ENCODE measurements at regions not wholly inside any gene's neighbourhood (a gene's known extent, or its start where the extent isn't known, plus 50 kb on each side); places are given as distances from the start of the nearest gene placed in this dataset.

- no peak for DNase-seq (ENCODE audit: extremely low spot score, insufficient read length, low read depth)
- FAIRE-seq = no peak
Observed at GRCh38 chr5:118029807-118030206, 958.5 kb downstream of the DTWD2 start.

- FAIRE-seq (no peak), DNase-seq (ENCODE audit: extremely low spot score, insufficient read length, low read depth) (no peak)
Observed at GRCh38 chr5:118022062-118022461, 966.3 kb downstream of the DTWD2 start.

GRCh38 chr5:118017536-118017935 is 970.8 kb downstream of the DTWD2 start:
- FAIRE-seq = no peak
- DNase-seq (ENCODE audit: extremely low spot score, insufficient read length, low read depth) = no peak

- no peak for FAIRE-seq
- DNase-seq (ENCODE audit: extremely low spot score, insufficient read length, low read depth) = no peak
Observed at GRCh38 chr5:118016396-118016795, 972.0 kb downstream of the DTWD2 start.

- DNase-seq (ENCODE audit: extremely low spot score, insufficient read length, low read depth) (no peak), FAIRE-seq (no peak)
Observed at GRCh38 chr5:118015511-118015910, 972.8 kb downstream of the DTWD2 start.

GRCh38 chr5:118009741-118010297 is 978.5 kb downstream of the DTWD2 start:
- DNase-seq (ENCODE audit: extremely low spot score, insufficient read length, low read depth) (no peak), FAIRE-seq (no peak)

GRCh38 chr5:118008779-118009178 is 979.6 kb downstream of the DTWD2 start:
- DNase-seq (ENCODE audit: extremely low spot score, insufficient read length, low read depth) (no peak), FAIRE-seq (no peak)

GRCh38 chr5:118007262-118007661 is 981.1 kb downstream of the DTWD2 start:
- FAIRE-seq = no peak

GRCh38 chr5:118006219-118006618 is 982.1 kb downstream of the DTWD2 start:
- no peak for DNase-seq (ENCODE audit: extremely low spot score, insufficient read length, low read depth)
- no peak for FAIRE-seq

More at GRCh38 chr5:118007262-118007661, 981.1 kb downstream of the DTWD2 start:
- DNase-seq (ENCODE audit: extremely low spot score, insufficient read length, low read depth) = no peak

GRCh38 chr5:117999939-118000549 is 988.3 kb downstream of the DTWD2 start:
- peak; percentile 35 for FAIRE-seq
- no peak for DNase-seq (ENCODE audit: extremely low spot score, insufficient read length, low read depth)

- DNase-seq (ENCODE audit: extremely low spot score, insufficient read length, low read depth) (no peak), FAIRE-seq (no peak)
Observed at GRCh38 chr5:117982691-117983090, 1005.7 kb downstream of the DTWD2 start.

- DNase-seq (ENCODE audit: extremely low spot score, insufficient read length, low read depth) (no peak), FAIRE-seq (no peak)
Observed at GRCh38 chr5:117973785-117974184, 1014.6 kb downstream of the DTWD2 start.

GRCh38 chr5:117955831-117956230 is 1032.5 kb downstream of the DTWD2 start:
- DNase-seq (ENCODE audit: extremely low spot score, insufficient read length, low read depth) (no peak), FAIRE-seq (no peak)

- no peak for DNase-seq (ENCODE audit: extremely low spot score, insufficient read length, low read depth)
- no peak for FAIRE-seq
Observed at GRCh38 chr5:117954331-117954730, 1034.0 kb downstream of the DTWD2 start.

- FAIRE-seq (no peak), DNase-seq (ENCODE audit: extremely low spot score, insufficient read length, low read depth) (no peak)
Observed at GRCh38 chr5:117953272-117953671, 1035.1 kb downstream of the DTWD2 start.

GRCh38 chr5:117947836-117948235 is 1040.5 kb downstream of the DTWD2 start:
- DNase-seq (ENCODE audit: extremely low spot score, insufficient read length, low read depth) (no peak), FAIRE-seq (no peak)

GRCh38 chr5:117947121-117947520 is 1041.2 kb downstream of the DTWD2 start:
- DNase-seq (ENCODE audit: extremely low spot score, insufficient read length, low read depth) = no peak
- FAIRE-seq = no peak

- DNase-seq (ENCODE audit: extremely low spot score, insufficient read length, low read depth) = no peak
- no peak for FAIRE-seq
Observed at GRCh38 chr5:117945258-117945657, 1043.1 kb downstream of the DTWD2 start.

GRCh38 chr5:117943541-117943940 is 1044.8 kb downstream of the DTWD2 start:
- DNase-seq (ENCODE audit: extremely low spot score, insufficient read length, low read depth) = no peak
- FAIRE-seq = no peak

GRCh38 chr5:117942861-117943519 is 1045.4 kb downstream of the DTWD2 start:
- FAIRE-seq (no peak), DNase-seq (ENCODE audit: extremely low spot score, insufficient read length, low read depth) (no peak)

- no peak for FAIRE-seq
- no peak for DNase-seq (ENCODE audit: extremely low spot score, insufficient read length, low read depth)
Observed at GRCh38 chr5:117893211-117893610, 1095.1 kb downstream of the DTWD2 start.

GRCh38 chr5:117892360-117892759 is 1096.0 kb downstream of the DTWD2 start:
- no peak for FAIRE-seq
- DNase-seq (ENCODE audit: extremely low spot score, insufficient read length, low read depth) = no peak

Measured in GM18507 (cell line).